ENCODE measurements at regions not wholly inside any gene's neighbourhood (a gene's known extent, or its start where the extent isn't known, plus 50 kb on each side); places are given as distances from the start of the nearest gene placed in this dataset.

GRCh38 chr2:224264259-224264658 lies 137.6 kb downstream of the FAM124B start:
- Mint-ChIP-seq H3K36me3 (ENCODE audit: unreplicated experiment) (no peaks in the 10 kb centered on the region), H3K4me1 (ENCODE audit: low read depth, unreplicated experiment) (peaks cover 3% of the 10 kb centered on the region), H3K9me3 (ENCODE audit: unreplicated experiment) (no peaks in the 10 kb centered on the region), H3K4me3 (ENCODE audit: unreplicated experiment) (no peak overlapping the region), H3K27ac (ENCODE audit: unreplicated experiment) (no peak overlapping the region), H3K27me3 (ENCODE audit: unreplicated experiment) (peaks cover 2% of the 10 kb centered on the region)
- no peak for DNase-seq
- TF ChIP-seq CTCF (IDR thresholded peaks at IDR 0.05; ENCODE audit: partially characterized antibody, unreplicated experiment) = no peak

GRCh38 chr2:224263571-224264043 lies 138.3 kb downstream of the FAM124B start:
- no peak for TF ChIP-seq CTCF (IDR thresholded peaks at IDR 0.05; ENCODE audit: partially characterized antibody, unreplicated experiment)
- no peak for DNase-seq
- no peak overlapping the region for H3K4me3 Mint-ChIP-seq (ENCODE audit: unreplicated experiment)
- peaks cover 2% of the 10 kb centered on the region for H3K27me3 Mint-ChIP-seq (ENCODE audit: unreplicated experiment)
- peaks cover 3% of the 10 kb centered on the region for H3K4me1 Mint-ChIP-seq (ENCODE audit: low read depth, unreplicated experiment)
- H3K9me3 Mint-ChIP-seq (ENCODE audit: unreplicated experiment) = no peaks in the 10 kb centered on the region
- no peaks in the 10 kb centered on the region for H3K36me3 Mint-ChIP-seq (ENCODE audit: unreplicated experiment)
- H3K27ac Mint-ChIP-seq (ENCODE audit: unreplicated experiment) = no peak overlapping the region

- no peak overlapping the region for H3K27ac Mint-ChIP-seq (ENCODE audit: unreplicated experiment)
- peaks cover 3% of the 10 kb centered on the region for H3K4me1 Mint-ChIP-seq (ENCODE audit: low read depth, unreplicated experiment)
- no peak for DNase-seq
- no peak overlapping the region for H3K4me3 Mint-ChIP-seq (ENCODE audit: unreplicated experiment)
- no peak for TF ChIP-seq CTCF (IDR thresholded peaks at IDR 0.05; ENCODE audit: partially characterized antibody, unreplicated experiment)
- H3K27me3 Mint-ChIP-seq (ENCODE audit: unreplicated experiment) = peaks cover 2% of the 10 kb centered on the region
- no peaks in the 10 kb centered on the region for H3K9me3 Mint-ChIP-seq (ENCODE audit: unreplicated experiment)
- no peaks in the 10 kb centered on the region for H3K36me3 Mint-ChIP-seq (ENCODE audit: unreplicated experiment)
Measured at GRCh38 chr2:224261326-224261725, 140.6 kb downstream of the FAM124B start.

GRCh38 chr2:224260372-224261020 lies 141.4 kb downstream of the FAM124B start:
- Mint-ChIP-seq H3K4me3 (ENCODE audit: unreplicated experiment) (no peak overlapping the region), H3K27ac (ENCODE audit: unreplicated experiment) (no peak overlapping the region), H3K36me3 (ENCODE audit: unreplicated experiment) (no peaks in the 10 kb centered on the region), H3K9me3 (ENCODE audit: unreplicated experiment) (no peaks in the 10 kb centered on the region), H3K4me1 (ENCODE audit: low read depth, unreplicated experiment) (peaks cover 3% of the 10 kb centered on the region), H3K27me3 (ENCODE audit: unreplicated experiment) (peaks cover 2% of the 10 kb centered on the region)
- TF ChIP-seq CTCF (IDR thresholded peaks at IDR 0.05; ENCODE audit: partially characterized antibody, unreplicated experiment) = no peak
- no peak for DNase-seq

- peaks cover 3% of the 10 kb centered on the region for H3K4me1 Mint-ChIP-seq (ENCODE audit: low read depth, unreplicated experiment)
- H3K9me3 Mint-ChIP-seq (ENCODE audit: unreplicated experiment) = no peaks in the 10 kb centered on the region
- H3K4me3 Mint-ChIP-seq (ENCODE audit: unreplicated experiment) = no peak overlapping the region
- H3K36me3 Mint-ChIP-seq (ENCODE audit: unreplicated experiment) = no peaks in the 10 kb centered on the region
- no peak for DNase-seq
- H3K27ac Mint-ChIP-seq (ENCODE audit: unreplicated experiment) = no peak overlapping the region
- H3K27me3 Mint-ChIP-seq (ENCODE audit: unreplicated experiment) = peaks cover 2% of the 10 kb centered on the region
- TF ChIP-seq CTCF (IDR thresholded peaks at IDR 0.05; ENCODE audit: partially characterized antibody, unreplicated experiment) = no peak
Measured at GRCh38 chr2:224259831-224260230, 142.1 kb downstream of the FAM124B start.

Measured in glutamatergic neuron (in vitro differentiated cells).